GM21529 (cell line): ENCODE measurements at regions not wholly inside any gene's neighbourhood (a gene's known extent, or its start where the extent isn't known, plus 50 kb on each side); places are given as distances from the start of the nearest gene placed in this dataset.
A peak's percentile ranks its signal among the peaks of the same experiment; 100 is the strongest.
"Not testable (repeated sequence)": the region's sequence is repeated elsewhere in the genome, so short reads cannot be mapped to it uniquely, and the experiment has no call there.

Experiments
- ATAC-seq: cut with Tn5 transposase; IDR thresholded peaks from one replicate; pipeline ENCODE4 v1.9.1; 2021; ENCODE audit not compliant: unreplicated experiment

DNA sequence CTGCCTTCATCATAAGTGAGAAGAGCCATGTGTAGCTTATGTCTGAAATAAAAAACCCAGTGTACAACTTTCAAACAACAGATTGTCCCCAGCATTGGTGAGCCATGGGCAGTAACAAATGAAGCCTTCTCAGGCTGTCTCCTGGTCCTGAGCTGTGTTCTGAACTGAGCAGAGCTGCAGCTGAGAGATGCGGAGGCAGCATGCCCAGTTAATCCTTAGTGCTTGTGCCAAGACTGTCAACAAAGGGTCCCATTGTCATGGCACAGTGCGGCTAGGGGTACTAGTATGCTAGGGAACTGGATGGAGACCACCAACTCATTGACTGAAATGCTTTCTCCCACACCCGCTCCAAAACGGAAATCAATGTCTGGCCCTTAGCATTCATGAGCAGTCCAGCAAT, 154.3 kb downstream of the RMST start:
- ATAC-seq: no peak

DNA sequence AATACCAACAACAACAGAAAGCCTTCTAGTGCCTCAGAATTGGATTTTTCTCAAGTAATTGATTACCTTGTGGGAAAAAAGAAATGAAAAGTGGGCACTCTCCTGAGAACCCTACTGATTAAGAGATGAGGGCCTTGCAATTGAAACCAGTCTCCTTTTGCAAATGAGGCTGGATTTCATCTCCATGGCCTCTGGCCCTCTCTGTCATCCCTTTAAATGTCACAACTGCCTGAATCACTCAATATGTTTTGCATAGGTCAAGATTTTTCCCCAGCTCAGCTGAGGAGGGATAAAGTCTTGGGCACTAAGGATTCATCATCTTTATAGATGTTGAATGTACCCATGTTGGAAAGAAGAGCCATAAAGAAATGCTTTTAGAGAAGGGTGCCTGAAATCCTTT, 166.4 kb downstream of the RMST start:
- ATAC-seq: no peak

DNA sequence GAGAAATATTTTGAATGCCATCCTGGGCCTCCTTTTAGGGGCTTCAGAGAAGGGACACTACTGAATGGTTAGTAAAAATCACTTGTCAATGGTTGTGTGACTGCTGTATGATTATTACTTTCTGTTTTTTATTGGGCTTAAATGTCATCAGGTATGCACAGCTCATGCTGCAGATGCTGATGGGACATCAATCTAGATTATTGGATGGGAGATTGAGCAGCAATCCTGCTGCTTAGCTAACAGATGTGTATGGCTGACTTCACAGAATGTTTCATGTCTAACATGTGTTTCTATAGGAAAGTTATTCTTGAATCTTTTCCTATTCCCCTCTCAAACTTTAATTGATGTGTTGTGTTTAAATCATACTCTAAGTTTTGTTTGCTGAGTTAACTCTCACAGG, 166.8 kb downstream of the RMST start:
- no peak for ATAC-seq

DNA sequence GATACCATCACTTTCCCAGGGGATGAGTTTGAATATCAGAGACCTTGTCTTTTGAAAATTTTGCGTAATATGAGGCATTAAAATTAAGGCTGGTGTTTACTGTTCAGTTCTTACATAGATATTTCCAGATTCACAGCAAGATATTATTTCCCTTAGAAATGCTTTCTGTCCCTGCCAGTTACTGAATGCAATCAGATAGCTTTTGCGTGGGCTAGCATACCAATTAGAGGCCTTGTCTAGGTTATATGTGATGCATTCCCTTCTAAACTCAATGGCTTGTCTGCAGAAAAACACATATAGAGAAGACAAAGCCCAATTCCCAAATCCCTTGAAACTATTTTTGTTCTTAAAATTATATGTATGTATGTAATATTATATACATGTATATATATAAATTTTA, 167.8 kb downstream of the RMST start:
- no peak for ATAC-seq

DNA sequence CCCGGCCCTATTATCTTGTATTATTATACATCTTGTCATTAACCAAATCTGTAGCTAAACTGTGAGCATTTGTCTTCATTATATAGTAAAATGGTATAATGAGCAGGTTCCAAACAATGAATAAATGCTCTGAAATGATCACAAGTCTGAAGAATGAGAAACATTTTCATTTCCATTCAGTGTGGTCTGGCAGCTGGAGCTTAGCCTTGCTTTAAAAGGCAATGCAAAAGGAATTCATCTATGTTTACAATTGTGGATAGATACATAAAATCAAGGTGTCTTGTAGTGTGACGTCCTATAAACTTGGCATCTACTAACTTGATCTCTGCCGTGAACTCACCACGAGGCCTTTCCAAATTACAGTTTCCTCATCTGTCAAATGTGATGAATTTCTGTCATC, 168.3 kb downstream of the RMST start:
- no peak for ATAC-seq

DNA sequence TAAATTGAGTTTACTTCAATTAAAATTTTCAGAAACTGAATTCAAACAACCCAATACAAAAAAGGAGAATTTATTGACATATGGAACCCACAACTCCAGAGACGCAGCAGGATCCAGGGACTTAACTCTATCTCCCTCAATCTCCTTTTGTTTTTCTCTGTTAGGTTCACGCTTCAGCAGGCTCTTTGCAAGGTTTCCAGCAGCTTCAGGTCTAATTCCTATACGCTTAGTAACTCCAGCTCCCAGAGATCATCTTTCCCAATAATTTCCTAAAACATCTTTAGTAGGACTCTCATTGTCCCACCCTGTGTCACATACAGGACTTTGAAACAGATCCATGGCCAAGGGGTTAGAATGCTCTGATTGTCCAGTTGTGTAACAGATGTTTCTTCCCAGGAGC, 175.2 kb downstream of the RMST start:
- no peak for ATAC-seq

DNA sequence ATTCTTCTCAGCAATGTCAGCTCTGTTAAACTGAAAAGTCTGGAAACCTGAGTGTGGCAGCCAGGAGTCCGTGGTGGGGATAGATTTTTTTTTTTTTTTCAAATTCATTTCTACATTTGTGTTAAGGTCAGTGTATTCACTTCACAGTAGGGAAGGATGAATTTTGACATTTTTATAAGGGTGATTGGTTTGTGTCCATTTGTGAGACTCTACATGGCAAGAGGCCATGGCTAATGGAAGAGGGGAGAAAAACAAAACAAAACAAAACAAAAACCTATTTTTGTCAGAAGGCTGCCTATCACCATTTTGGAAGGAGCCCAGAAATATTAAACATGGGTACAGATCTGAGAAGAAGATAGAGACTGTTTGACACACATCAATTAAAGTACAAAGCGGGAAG, 176.1 kb downstream of the RMST start:
- no peak for ATAC-seq

DNA sequence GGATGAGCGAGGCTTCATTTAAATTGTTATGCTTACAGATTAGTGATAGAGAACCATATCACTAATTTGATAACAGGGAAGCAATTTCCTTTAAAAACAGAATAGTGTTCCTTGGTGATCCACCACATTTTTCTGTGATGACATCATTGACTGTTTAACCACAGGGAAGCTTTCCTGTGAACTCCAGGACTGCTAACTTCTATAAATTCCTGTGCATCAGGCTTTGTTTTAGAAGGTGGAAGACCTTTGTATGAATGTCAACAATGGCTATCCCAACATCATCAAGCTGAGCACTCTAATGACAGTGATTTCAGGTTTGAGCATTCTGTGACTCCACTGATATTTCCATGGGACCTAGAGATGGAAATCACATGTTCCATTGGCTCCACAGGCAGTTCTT, 177.1 kb downstream of the RMST start:
- ATAC-seq: no peak

DNA sequence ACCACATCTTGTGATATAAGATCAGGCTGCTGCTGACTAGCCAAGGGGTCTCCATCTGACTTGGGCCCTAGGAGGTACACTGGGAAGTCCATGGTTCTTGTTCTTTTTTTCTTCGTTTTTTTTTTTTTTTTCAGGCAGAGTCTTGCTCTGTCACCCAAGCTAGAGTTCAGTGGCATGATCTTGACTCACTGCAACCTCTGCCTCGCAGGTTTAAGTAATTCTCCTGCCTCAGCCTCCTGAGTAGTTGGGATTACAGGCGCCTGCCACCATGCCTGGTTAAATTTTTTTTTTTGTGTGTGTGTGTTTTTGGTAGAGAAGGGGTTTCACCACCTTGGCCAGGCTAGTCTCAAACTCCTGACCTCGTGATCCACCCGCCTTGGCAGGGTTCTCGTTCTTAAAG, 178.2 kb downstream of the RMST start:
- no peak for ATAC-seq

DNA sequence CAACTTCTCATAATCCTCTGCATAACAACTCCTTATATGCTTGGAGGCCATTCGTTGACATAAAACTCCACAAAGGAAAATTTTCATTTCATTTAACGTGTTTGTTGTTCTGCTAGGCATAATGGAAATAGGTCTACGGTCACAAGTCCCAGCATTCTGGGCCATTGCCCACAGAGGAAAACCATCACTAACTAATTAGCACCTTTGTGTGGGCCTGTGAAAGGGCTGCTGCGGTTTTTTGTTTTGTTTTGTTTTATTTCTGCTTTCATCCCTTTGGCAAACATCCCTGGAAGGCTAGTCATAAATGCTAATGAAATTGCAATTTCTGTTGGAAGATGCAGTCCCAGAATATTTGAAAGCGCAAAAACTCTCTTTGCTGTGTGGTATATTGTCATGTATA, 180.3 kb downstream of the RMST start:
- ATAC-seq: no peak

DNA sequence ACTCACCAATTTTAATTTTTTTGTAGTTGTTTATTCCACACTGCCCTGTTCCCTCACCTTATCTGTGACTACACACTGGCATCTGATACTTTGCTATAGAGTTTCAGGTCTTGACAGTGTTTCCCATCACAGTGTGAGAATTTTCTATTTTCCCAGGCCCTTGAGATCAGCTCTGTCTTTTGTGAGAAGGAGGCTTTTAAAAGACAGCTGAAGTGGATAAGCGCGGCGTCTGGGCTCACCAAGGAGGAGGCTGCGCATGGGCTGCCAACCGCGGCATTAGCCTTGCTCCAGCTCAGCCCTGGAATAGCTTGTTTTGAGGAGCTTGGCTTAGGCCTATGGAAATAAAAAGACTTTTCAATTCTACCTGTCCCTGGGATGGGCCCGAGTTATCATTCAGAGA, 181.3 kb downstream of the RMST start:
- no peak for ATAC-seq

DNA sequence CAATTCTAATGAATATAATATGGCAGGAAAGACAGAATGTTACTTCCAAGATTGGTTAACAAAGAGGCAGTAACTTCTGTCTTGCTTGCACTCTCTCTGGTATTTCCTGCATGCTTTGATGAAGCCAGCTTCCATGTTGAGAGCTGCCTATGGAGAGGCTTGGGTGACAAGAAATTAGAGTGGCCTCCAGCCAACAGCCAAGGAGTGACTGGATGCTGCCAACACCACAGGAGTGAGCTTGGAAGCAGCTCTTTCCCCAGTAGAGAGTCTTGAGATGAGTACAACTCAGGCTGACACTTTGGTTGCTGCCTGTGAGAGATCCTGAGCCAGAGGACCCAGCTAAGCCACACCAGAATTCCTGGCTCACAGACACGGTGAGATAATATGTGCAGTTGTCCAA, 183.1 kb downstream of the RMST start:
- ATAC-seq: no peak

DNA sequence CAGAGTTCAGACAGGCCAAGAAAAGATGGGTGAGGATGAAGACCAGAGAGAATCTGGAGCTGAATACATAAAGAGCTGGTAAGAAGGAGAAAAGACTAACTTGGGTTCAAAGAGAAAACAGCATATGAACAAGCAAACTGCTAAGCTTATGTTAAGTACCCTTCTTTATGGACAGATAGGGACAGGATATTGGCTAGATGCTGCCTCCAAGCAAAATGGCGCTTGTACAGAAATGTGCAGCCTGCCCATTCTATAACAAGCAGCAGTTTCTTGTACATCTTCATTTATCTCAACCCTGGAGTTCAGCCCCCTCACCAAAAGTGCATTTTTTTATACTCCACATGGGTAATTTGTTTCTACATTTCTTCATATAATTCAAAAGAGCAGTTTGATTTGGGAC, 184.5 kb downstream of the RMST start:
- ATAC-seq: no peak

DNA sequence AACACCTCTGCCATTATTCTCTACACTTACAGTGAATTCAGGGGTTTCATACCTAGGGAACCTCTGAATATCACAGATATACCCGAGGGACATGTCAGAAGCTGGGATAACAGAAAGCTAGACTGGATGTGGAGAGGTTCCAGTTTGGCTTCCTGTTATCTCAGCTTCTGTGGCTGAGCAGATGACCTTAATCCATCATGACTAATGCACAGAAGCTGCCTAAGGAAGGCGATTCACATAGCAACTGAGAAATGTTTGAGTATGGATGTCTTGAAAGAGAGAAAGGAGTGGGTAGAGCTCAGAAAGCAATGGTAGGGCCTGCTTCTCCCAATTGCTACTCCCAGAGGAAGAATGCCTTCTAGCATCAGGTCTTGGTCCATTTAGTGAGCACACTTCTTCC, 187.6 kb downstream of the RMST start:
- ATAC-seq: no peak

DNA sequence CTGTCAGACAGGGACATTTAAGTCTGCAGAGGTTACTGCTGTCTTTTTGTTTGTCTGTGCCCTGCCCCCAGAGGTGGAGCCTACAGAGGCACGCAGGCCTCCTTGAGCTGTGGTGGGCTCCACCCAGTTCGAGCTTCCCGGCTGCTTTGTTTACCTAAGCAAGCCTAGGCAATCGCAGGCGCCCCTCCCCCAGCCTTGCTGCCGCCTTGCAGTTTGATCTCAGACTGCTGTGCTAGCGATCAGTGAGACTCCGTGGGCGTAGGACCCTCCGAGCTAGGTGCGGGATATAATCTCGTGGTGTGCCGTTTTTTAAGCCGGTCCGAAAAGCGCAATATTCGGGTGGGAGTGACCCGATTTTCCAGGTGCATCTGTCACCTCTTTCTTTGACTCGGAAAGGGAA, 193.9 kb downstream of the RMST start:
- not testable (repeated sequence) for ATAC-seq

DNA sequence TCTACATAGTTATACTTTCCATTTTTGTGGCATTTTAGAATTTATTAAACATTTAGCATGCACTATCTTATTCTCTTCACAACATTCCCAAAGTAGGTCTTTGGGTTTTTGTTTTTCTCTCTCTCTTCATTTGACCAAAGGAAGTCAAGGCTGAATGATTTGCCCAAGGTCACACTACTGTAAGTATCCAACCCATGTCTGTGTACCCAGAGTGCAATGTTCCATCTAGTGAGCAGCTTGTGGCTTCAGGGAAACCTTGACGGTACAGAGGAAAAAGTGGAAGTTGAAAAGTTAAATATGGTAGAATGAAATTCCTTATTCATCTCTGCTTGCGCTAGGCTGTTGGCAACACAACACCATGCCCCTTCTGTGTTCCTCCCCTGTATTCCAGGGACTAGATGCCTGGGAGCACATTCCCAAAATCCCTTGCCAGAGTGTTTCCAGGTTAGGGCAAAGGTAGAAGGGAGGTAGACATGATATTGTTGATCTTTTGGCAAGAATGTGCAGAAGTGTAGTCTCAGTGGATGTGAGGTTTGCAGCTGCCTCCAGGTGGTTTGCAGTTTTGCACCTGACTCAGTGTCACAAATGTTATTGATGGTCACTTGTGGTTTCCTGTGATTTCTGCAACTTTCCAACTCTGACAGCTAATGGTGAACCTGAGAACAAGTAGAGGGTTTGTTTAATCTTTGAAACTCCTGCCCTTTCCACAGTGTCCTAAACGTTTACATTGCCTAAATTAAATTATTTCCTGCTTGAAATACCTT, 196.7 kb downstream of the RMST start:
- no peak for ATAC-seq

DNA sequence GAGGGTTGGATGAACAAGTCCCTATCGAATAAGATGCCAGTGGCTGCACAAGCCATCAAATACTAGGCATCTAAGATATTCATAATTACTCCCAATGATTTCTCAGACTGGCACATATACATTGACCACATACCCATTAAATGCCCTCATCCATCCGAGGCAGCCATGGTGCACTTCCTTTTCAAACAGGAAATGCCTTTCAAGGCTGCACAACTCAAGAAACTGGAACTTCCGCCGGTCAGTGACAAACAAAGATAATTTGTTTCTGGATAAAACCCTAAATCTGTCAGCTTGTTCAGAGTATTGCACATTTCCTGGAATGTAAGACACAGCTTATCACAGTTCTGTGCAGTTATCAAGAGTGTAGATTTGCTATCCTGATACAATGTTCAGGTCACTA, 203.7 kb downstream of the RMST start:
- ATAC-seq: no peak

DNA sequence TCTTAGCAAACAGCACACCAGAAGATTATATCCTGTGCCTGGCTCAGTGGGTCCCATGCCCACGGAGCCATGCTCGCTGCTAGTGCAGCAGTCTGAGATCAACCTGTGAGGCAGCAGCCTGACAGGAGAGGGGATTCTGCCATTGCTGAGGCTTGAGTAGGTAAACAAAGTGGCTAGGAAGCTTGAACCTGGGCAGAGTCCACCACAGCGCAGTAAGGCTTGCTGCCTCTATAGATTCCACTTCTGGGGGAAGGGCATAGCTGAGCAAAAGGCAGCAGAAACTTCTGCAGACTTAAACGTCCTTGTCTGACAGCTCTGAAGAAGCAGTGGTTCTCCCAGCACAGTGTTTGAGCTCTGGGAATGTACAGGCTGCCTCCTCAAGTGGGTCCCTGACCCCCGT, 210.3 kb downstream of the RMST start:
- ATAC-seq: no peak

DNA sequence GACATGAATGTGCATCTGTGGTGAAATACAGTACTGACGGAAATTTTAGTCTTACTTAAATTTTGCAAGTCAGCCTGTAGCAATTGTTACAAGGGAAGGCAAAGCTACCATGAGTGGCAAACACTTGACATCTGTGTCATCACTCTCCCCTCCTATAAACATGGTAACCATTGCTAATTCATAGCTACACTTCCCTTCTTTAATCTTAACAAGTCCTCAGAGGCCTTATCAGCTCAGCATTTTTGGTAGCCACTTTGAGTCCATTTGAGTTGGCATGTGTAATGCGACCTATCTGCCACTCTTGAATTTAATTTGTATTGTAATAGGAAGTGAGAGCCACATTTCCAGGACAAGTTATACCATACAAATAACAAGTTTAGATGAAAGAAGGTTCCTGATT, 218.1 kb downstream of the RMST start:
- no peak for ATAC-seq

DNA sequence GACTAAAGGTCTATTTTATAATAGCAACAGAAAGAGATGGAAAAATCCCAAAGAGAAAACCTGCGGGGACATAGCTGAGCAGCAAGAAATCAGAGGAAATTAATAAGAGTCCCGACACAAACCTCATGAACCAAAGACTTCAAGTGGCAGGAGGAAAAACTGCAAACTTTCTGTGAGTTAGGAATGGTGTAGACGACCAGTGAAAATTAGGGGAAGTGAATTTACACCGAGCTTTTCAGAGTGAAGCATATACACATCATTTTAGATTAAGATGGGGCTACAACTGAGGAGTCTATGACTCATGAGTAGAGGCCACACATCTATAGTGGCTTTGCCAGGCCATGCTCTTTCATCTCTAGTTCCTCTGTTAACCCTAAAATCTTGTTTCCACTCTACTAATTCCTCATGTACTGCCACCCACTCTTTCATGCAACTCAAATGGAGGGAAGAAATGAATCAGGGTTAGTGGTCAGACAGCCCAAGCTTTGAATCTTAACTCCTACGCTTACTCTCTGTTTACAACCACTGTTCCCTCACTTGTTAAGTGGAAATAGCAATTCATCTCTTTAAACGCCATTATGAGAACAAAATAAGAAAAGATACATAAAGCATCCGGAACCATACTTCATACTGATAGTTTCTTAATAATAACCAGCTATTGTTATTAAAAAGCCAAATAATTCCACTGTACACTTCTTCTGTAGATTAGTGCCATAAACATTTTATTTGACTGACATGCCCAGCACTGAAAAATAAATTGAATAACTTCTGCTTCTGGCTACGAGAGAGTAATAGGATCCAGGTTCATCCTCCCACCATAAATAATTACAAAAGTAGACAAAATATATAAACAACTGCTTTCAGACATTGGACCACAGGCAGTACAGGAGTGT, 219.3 kb downstream of the RMST start:
- peak; percentile 93 for ATAC-seq

DNA sequence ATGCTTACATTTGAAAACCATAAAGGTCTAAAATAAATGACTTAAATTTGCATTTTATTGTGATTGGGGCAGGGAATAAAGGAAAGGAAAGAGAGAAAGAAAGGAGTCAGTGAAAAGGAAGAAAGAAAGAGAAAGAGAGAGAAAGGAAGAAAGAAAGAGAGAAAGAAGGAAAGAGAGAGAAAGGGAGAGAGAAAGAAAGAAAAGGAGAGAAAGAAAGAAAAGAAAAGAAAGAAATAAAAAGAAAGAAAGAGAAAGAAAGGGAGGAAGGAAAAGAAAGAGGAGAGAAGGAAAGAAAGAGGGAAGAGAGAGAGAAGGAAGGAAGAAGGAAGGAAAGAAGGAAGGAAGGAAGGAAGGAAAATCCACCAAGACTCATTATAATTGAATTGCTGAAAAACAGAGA, 222.8 kb downstream of the RMST start:
- ATAC-seq: no peak

DNA sequence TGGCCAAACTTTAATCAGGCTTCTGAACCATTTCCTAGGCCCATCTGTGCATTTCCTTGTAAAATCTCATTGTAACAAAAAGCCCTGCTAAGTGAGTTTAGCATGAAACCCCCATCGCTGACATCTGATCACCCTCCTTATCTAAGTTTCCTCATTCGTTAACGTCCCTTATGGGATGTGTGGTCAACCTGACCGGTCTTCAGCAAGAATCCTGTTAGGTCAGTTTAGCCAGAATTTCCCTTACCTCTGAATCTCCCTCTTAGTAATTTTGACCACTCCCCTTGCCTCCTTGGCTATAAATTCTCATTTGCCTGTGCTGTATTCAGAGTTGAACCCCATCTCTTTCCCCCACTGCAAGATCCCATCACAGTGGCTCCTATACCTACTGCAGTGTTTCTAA, 239.3 kb downstream of the RMST start:
- ATAC-seq: no peak

DNA sequence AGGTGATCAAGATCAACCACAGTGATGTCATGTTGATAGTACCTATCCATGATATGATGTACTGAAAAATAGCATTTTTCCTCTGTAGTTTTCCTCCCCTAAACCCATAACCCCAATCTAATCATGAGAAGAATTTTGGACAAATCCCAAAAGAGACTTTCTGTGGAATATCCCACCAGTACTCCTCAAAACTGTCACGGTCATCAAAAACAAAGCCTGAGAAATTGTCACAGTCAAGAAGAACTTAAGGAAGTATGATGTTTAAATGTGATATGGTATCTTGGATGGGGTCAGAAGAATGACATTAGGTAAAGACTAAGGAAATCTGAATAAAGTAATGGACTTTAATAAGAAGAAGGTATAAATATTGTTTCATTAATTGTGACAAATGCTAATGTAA, 248.8 kb downstream of the RMST start:
- no peak for ATAC-seq
